Kidney epithelial cell (primary cell): ENCODE measurements at regions not wholly inside any gene's neighbourhood (a gene's known extent, or its start where the extent isn't known, plus 50 kb on each side); places are given as distances from the start of the nearest gene placed in this dataset.

Experiments
- DNase-seq: peaks from one replicate; pipeline ENCODE4 v3.0.0-alpha.2; 2010; ENCODE audit warnings: low read depth
- H3K27me3 ChIP-seq: 2 replicates; pipeline ENCODE4 v1.6.0; 2011; ENCODE audit warnings: low read length; ENCODE audit not compliant: control insufficient read depth, insufficient read depth
- H3K36me3 ChIP-seq: 2 replicates; pipeline ENCODE4 v1.5.1; 2011; ENCODE audit warnings: low read length; ENCODE audit not compliant: control insufficient read depth, insufficient read depth
- H3K4me3 ChIP-seq: 2 replicates; pipeline ENCODE4 v1.5.1; 2011; ENCODE audit warnings: low read depth, mild to moderate bottlenecking, control low read depth, low read length
- TF ChIP-seq, protein P1 (sequence below): IDR thresholded peaks from 2 replicates; pipeline ENCODE4 v1.5.1; 2011; ENCODE audit warnings: mild to moderate bottlenecking, moderate library complexity, low read length, control low read depth, inconsistent platforms; ENCODE audit not compliant: insufficient read depth, poor library complexity, severe bottlenecking

DNA sequence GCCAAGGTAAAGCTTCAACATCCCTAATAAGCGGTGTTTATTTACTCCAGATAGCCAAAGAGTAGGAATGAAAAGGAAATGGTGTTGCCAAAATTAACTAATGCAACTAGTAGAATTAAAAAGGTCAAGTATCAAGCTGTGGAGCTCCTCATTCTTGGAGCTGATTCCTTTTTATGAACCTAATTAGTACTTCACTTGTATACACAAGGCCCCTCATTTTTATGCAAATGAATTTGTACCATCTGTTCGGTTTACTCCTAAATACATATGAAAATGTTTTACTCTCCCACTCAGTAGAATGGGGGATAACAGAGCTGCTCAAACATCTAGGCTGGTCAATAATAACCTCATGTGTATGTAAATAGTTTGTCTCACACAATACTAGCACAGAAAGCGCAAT lies 426.4 kb upstream of the LUZP2 start:
- Histone ChIP-seq H3K36me3 (no peaks in the 10 kb centered on the region), H3K4me3 (no peak overlapping the region), H3K27me3 (no peaks in the 10 kb centered on the region)
- TF ChIP-seq, protein P1, sequence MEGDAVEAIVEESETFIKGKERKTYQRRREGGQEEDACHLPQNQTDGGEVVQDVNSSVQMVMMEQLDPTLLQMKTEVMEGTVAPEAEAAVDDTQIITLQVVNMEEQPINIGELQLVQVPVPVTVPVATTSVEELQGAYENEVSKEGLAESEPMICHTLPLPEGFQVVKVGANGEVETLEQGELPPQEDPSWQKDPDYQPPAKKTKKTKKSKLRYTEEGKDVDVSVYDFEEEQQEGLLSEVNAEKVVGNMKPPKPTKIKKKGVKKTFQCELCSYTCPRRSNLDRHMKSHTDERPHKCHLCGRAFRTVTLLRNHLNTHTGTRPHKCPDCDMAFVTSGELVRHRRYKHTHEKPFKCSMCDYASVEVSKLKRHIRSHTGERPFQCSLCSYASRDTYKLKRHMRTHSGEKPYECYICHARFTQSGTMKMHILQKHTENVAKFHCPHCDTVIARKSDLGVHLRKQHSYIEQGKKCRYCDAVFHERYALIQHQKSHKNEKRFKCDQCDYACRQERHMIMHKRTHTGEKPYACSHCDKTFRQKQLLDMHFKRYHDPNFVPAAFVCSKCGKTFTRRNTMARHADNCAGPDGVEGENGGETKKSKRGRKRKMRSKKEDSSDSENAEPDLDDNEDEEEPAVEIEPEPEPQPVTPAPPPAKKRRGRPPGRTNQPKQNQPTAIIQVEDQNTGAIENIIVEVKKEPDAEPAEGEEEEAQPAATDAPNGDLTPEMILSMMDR: no peak
- DNase-seq: no peak

DNA sequence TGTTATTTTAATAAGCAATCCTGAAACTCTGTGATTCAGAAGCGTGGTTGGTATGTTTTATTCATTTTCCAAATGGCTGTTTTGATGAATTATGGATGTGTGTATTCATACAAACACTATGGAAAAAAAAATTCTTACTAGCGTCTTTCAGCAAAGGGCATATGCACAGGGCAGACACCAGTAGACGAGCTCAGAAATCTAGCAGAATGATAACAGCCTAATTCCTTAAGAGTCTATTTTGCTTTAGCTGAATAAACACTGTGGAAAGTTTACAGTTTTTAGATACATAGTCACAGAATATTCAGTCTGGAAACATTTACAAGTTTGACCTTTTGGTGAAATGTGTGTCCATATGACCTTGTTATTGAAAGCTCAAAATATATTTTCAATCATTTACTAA lies 418.8 kb upstream of the LUZP2 start:
- no peak for DNase-seq
- TF ChIP-seq, protein P1: no peak
- no peaks in the 10 kb centered on the region for H3K36me3 ChIP-seq
- H3K27me3 ChIP-seq: no peaks in the 10 kb centered on the region
- H3K4me3 ChIP-seq: no peak overlapping the region

DNA sequence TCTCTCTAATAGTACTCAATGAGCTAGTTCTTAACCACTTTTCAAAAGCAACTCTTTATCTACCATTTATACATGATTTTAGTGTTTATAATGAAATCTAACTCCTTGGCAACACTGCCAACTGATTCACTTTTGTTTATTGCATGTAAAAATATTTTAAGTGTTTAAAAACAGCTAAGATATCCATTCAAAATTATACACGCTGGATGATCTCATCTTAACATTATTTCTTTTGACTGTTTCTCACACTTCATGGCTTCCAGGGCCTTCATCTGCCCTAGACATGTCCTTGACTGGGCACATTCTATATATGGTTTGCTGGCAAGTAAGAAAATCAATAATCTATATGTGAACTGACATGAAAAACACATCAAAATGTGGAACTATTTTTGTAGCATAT lies 414.6 kb upstream of the LUZP2 start:
- H3K27me3 ChIP-seq: no peaks in the 10 kb centered on the region
- no peaks in the 10 kb centered on the region for H3K36me3 ChIP-seq
- TF ChIP-seq, protein P1: no peak
- DNase-seq: no peak
- H3K4me3 ChIP-seq: no peak overlapping the region

DNA sequence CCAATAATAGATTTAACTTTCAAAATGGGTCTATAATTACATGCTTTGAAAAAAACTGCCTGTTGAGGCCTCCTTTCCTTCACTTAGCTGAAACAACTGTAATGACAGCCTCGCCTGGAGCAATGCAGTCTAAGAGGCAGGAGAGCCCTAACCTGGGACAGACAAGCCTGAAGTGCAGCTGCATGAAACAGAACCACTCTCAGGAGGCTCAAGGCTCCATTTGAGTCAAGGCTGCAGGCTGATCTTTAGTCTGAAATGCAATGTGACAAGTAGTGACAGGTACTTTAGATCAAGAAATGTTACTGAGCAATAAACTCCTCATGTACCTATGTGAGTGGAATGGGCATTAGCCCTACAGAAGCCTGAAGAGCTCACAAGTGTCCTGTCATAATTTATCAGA lies 414.0 kb upstream of the LUZP2 start:
- no peak for DNase-seq
- TF ChIP-seq, protein P1: no peak
- H3K36me3 ChIP-seq: no peaks in the 10 kb centered on the region
- no peaks in the 10 kb centered on the region for H3K27me3 ChIP-seq
- no peak overlapping the region for H3K4me3 ChIP-seq

DNA sequence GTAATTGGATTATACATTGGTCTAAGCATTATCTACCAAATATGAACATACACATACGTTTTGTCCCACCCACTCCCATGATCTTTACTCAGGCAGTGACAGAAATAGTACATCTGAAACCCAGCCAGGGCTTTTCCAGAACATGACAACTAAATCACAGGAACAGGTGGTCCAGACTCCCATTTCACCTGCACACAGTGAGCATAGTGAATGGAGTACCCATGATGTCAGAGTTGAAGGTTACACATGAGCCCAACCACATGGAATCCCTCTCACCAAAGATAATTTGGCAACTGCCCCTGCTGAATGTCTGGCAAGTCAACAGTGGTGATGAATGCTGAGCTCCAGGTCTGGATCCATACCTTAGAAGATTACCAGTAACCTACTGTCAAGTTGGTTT lies 411.9 kb upstream of the LUZP2 start:
- no peak overlapping the region for H3K4me3 ChIP-seq
- no peaks in the 10 kb centered on the region for H3K27me3 ChIP-seq
- TF ChIP-seq, protein P1: no peak
- DNase-seq: no peak
- H3K36me3 ChIP-seq: no peaks in the 10 kb centered on the region

DNA sequence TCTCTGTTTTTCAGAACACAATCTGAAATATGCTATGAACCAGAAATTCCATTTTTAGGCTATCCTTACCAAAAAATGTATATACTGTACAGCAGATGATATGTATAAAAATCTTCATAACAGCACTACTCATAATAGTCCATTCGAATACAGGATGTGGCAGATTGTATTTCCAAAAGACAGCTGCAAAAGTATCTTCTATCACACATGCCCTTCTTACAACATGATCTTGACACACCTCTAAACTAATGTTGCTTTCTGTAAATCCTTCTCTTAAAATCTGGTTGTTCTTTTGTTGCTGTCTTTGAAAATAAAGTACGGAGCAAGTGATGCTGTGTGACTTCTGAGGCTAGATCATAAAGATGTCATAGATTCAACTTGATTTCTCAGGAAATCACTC lies 409.9 kb upstream of the LUZP2 start:
- no peaks in the 10 kb centered on the region for H3K36me3 ChIP-seq
- TF ChIP-seq, protein P1: no peak
- no peaks in the 10 kb centered on the region for H3K27me3 ChIP-seq
- DNase-seq: no peak
- H3K4me3 ChIP-seq: no peak overlapping the region
